C4-2B (cell line): ENCODE measurements at regions not wholly inside any gene's neighbourhood (a gene's known extent, or its start where the extent isn't known, plus 50 kb on each side); places are given as distances from the start of the nearest gene placed in this dataset.

Experiments used
- CTCF ChIP-seq: fragments of 450-650 bp; conservative IDR thresholded peaks from 2 replicates; pipeline ENCODE4 v1.5.1; 2017; ENCODE audit warnings: mild to moderate bottlenecking
- ZFX ChIP-seq: fragments of 450-650 bp; IDR thresholded peaks from 2 replicates; pipeline ENCODE4 v1.6.1; 2017

- TF ChIP-seq CTCF (no peak), ZFX (no peak)
Measured at GRCh38 chr7:54674891-54675290, 84.1 kb downstream of the SEC61G start.
